HepG2 (cell line): ENCODE measurements at regions not wholly inside any gene's neighbourhood (a gene's known extent, or its start where the extent isn't known, plus 50 kb on each side); places are given as distances from the start of the nearest gene placed in this dataset.

Experiments
- ATAC-seq: fragments of 200-7000 bp; cut with Tn5 transposase; 3 replicates; pipeline ENCODE4 v1.9.1; 2020; ENCODE audit warnings: mild to moderate bottlenecking, moderate library complexity
- BruUV-seq: library from RNA; stranded (reverse); fragments of 400-500 nt; replicated peaks from 2 replicates; lab custom pipeline; 2021; lab: Mats Ljungman, UMichigan
- CTCF ChIA-PET: fragments of 300-600 bp; formaldehyde crosslinking; extraction: SDS; loops from one replicate; lab custom pipeline; 2021; ENCODE audit warnings: low total read pairs, inconsistent platforms, low intra/inter-chr PET ratio; lab: Yijun Ruan, JAX
- POLR2A ChIA-PET: fragments of 350-600 bp; sonication (Branson Sonifier 250); formaldehyde crosslinking; loops from one replicate; lab custom pipeline; 2020; ENCODE audit warnings: antibody characterized with exemption, inconsistent platforms; lab: Yijun Ruan, JAX
- DNase-seq: peaks from one replicate; pipeline ENCODE4 v3.0.0-alpha.2; 2015; ENCODE audit warnings: low spot score
- FAIRE-seq: peaks from 3 replicates; lab custom pipeline; 2011; peaks lifted over from hg19 to GRCh38; lab: Jason Lieb, UNC
- H2AFZ ChIP-seq: one replicate; pipeline ENCODE4 v1.6.1; 2011; ENCODE audit warnings: low read length, inconsistent platforms
- H3K27ac ChIP-seq: fragments of 300-600 bp; 3 replicates; pipeline ENCODE4 v1.8.0; 2011; ENCODE audit warnings: mixed run types, mild to moderate bottlenecking, mixed read lengths, low read length, inconsistent platforms; ENCODE audit not compliant: insufficient read depth; ENCODE audit errors: extremely low read length
- H3K27me3 ChIP-seq, 2 experiments: fragments of 200-600 bp in 1 of 2; 2 replicates in 1 of 2; 3 replicates in 1 of 2; pipeline versions ENCODE4 v1.6.0 to v1.8.0; 2011; ENCODE audit warnings: low read length in 2 of 2, mild to moderate bottlenecking in 2 of 2, moderate library complexity in 2 of 2, inconsistent platforms in 1 of 2; ENCODE audit not compliant: insufficient read depth in 2 of 2, control insufficient read depth in 1 of 2
- H3K36me3 ChIP-seq, 2 experiments: fragments of 200-600 bp in 1 of 2; replicated peaks in 1 of 2; 2 replicates in 1 of 2; 3 replicates in 1 of 2; pipeline versions ENCODE4 v1.5.1 to v1.8.0; 2011; ENCODE audit warnings: low read length in 2 of 2, inconsistent platforms in 1 of 2; ENCODE audit not compliant: insufficient read depth in 2 of 2, control insufficient read depth in 1 of 2
- H3K4me1 ChIP-seq: 2 replicates; pipeline ENCODE4 v1.5.1; 2012; ENCODE audit warnings: low read length, inconsistent platforms; ENCODE audit not compliant: insufficient read depth
- H3K4me2 ChIP-seq: 2 replicates; pipeline ENCODE4 v1.6.0; 2011; ENCODE audit warnings: low read depth, low read length, inconsistent platforms
- H3K4me3 ChIP-seq, 3 experiments: fragments of 200-600 bp in 1 of 3; sonication (generic), shearing (Covaris generic) in 1 of 3; replicated peaks in 1 of 3; 2 replicates each; pipeline ENCODE4 v1.5.1; 2011 to 2016; ENCODE audit warnings: low read length in 3 of 3, inconsistent platforms in 2 of 3, low read depth in 2 of 3, mild to moderate bottlenecking in 2 of 3, control low read depth in 1 of 3, mixed read lengths in 1 of 3; ENCODE audit not compliant: insufficient read depth in 1 of 3
- H3K79me2 ChIP-seq: one replicate; pipeline ENCODE4 v1.6.1; 2011; ENCODE audit warnings: low read length, inconsistent platforms; ENCODE audit not compliant: insufficient read depth
- H3K9ac ChIP-seq: 2 replicates; pipeline ENCODE4 v1.6.0; 2011; ENCODE audit warnings: mild to moderate bottlenecking, low read depth, low read length, inconsistent platforms; ENCODE audit not compliant: insufficient read depth
- H3K9me3 ChIP-seq: 2 replicates; pipeline ENCODE4 v1.5.1; 2012; ENCODE audit warnings: mild to moderate bottlenecking, low read length
- H4K20me1 ChIP-seq: 2 replicates; pipeline ENCODE4 v1.6.0; 2011; ENCODE audit warnings: inconsistent platforms, mild to moderate bottlenecking, low read length, moderate library complexity; ENCODE audit not compliant: insufficient read depth
- AFF4 ChIP-seq: sonication (generic); formaldehyde crosslinking; IDR thresholded peaks from 2 replicates; pipeline ENCODE4 v1.4.0; 2020; ENCODE audit warnings: missing genetic modification reagents
- ATRX ChIP-seq: sonication (generic); formaldehyde crosslinking; IDR thresholded peaks from 2 replicates; pipeline ENCODE4 v1.4.0; 2020; ENCODE audit warnings: missing genetic modification reagents, borderline replicate concordance
- HOXD1 ChIP-seq: sonication (generic); formaldehyde crosslinking; IDR thresholded peaks from 2 replicates; pipeline ENCODE4 v1.5.0; 2020; ENCODE audit warnings: missing genetic modification reagents
- KLF6 ChIP-seq: IDR thresholded peaks from 2 replicates; pipeline ENCODE4 v1.8.0; 2016; ENCODE audit warnings: missing biosample characterization, missing genetic modification reagents
- KMT2A ChIP-seq: sonication (generic); formaldehyde crosslinking; IDR thresholded peaks from 2 replicates; pipeline ENCODE4 v1.4.0; 2020; ENCODE audit warnings: missing genetic modification reagents
- NCOR1 ChIP-seq: fragments of 200-600 bp; sonication (generic); IDR thresholded peaks from 2 replicates; pipeline ENCODE4 v1.7.0; 2017; ENCODE audit warnings: antibody characterized with exemption, low read length, borderline replicate concordance
- SNAI1 ChIP-seq: sonication (generic); formaldehyde crosslinking; IDR thresholded peaks from 2 replicates; pipeline ENCODE4 v1.5.0; 2020; ENCODE audit warnings: mild to moderate bottlenecking, missing genetic modification reagents, borderline replicate concordance
- SRY ChIP-seq: sonication (generic); formaldehyde crosslinking; IDR thresholded peaks from 2 replicates; pipeline ENCODE4 v1.8.0; 2022; ENCODE audit warnings: mild to moderate bottlenecking, missing genetic modification reagents
- ZBTB8A ChIP-seq: sonication (generic); formaldehyde crosslinking; IDR thresholded peaks from 2 replicates; pipeline ENCODE4 v1.4.0; 2020; ENCODE audit warnings: mild to moderate bottlenecking, low read depth, missing genetic modification reagents, borderline replicate concordance
- ZMAT5 ChIP-seq: sonication (generic); formaldehyde crosslinking; IDR thresholded peaks from 2 replicates; pipeline ENCODE4 v1.5.0; 2020; ENCODE audit warnings: mild to moderate bottlenecking, low read depth, missing genetic modification reagents, borderline replicate concordance
- ZNF354B ChIP-seq: sonication (generic); formaldehyde crosslinking; IDR thresholded peaks from 2 replicates; pipeline ENCODE4 v1.8.0; 2022; ENCODE audit warnings: mild to moderate bottlenecking, missing genetic modification reagents
- ZNF589 ChIP-seq: sonication (generic); formaldehyde crosslinking; conservative IDR thresholded peaks from 2 replicates; pipeline ENCODE4 v1.8.0; 2022; ENCODE audit warnings: mild to moderate bottlenecking, moderate library complexity, missing genetic modification reagents
- ZNF672 ChIP-seq: sonication (generic); formaldehyde crosslinking; IDR thresholded peaks from 2 replicates; pipeline ENCODE4 v1.8.1; 2022; ENCODE audit warnings: missing genetic modification reagents
- ZNF713 ChIP-seq: sonication (generic); formaldehyde crosslinking; IDR thresholded peaks from 2 replicates; pipeline ENCODE4 v1.4.0; 2020; ENCODE audit warnings: mild to moderate bottlenecking, missing genetic modification reagents
- WGBS: methylation state at CpG from one replicate; pipeline ENCODE4 v1.1.6; 2017; ENCODE audit warnings: low lambda C conversion rate; 5-methylcytosine and 5-hydroxymethylcytosine counted together
- in situ Hi-C: cut with HindIII; loops from 2 replicates; pipeline ENCODE4 v1.10.0; 2017; ENCODE audit warnings: low pct_unique_long_range_greater_than_20kb; ENCODE audit not compliant: extremely low pct_ligation_motif_present
- intact Hi-C: fragments of 100-400 bp; cut with micrococcal nuclease; formaldehyde crosslinking; loops from one replicate; pipeline ENCODE4 v1.10.0; 2022; ENCODE audit not compliant: unreplicated experiment

- in situ Hi-C loops = no loop called here
- TF ChIP-seq ZNF354B (no peak), KMT2A (CRISPR knock-in tag) (no peak), ZBTB8A (CRISPR knock-in tag) (no peak), ZNF589 (CRISPR knock-in tag) (no peak), SNAI1 (CRISPR knock-in tag) (no peak), KLF6 (CRISPR knock-in tag) (no peak)
- TF ChIP-seq, all 625 proteins: peak for 0
- H3K4me3 ChIP-seq = no peak overlapping the region
- no peak for ATAC-seq
- no peaks in the 10 kb centered on the region for H3K27me3 ChIP-seq
- H3K79me2 ChIP-seq = no peaks in the 10 kb centered on the region
- no peak overlapping the region for H3K9ac ChIP-seq
- intact Hi-C loops = no loop called here
- H4K20me1 ChIP-seq = no peaks in the 10 kb centered on the region
- DNase-seq = no peak
- no TSS peak for BruUV-seq
- no peaks in the 10 kb centered on the region for H3K9me3 ChIP-seq
- no peaks in the 10 kb centered on the region for H3K4me1 ChIP-seq
- no peak overlapping the region for H3K4me2 ChIP-seq
- ChIA-PET POLR2A (no interaction called here), CTCF (no interaction called here)
- WGBS = 9% methylated on average over 5 of the region's 5 CpGs
- FAIRE-seq = no peak
- H3K36me3 ChIP-seq = no peaks in the 10 kb centered on the region
- H3K27ac ChIP-seq = no peak overlapping the region
- H2AFZ ChIP-seq = no peak overlapping the region
Observed at GRCh38 chr9:106704056-106704615, 158.8 kb upstream of the ZNF462 start.

- FAIRE-seq (no peak), DNase-seq (no peak), ATAC-seq (no peak)
- BruUV-seq = no TSS peak
- ChIA-PET CTCF (no interaction called here), POLR2A (no interaction called here)
- no peaks in the 10 kb centered on the region for H3K9me3 ChIP-seq
- 0% methylated on average over 1 of the region's 1 CpG for WGBS
- H3K4me2 ChIP-seq = no peak overlapping the region
- no peaks in the 10 kb centered on the region for H3K79me2 ChIP-seq
- no peak overlapping the region for H2AFZ ChIP-seq
- H3K9ac ChIP-seq = no peak overlapping the region
- intact Hi-C loops = no loop called here
- no peak overlapping the region for H3K27ac ChIP-seq
- no peaks in the 10 kb centered on the region for H4K20me1 ChIP-seq
- in situ Hi-C loops = no loop called here
- no peaks in the 10 kb centered on the region for H3K36me3 ChIP-seq
- H3K4me3 ChIP-seq = no peak overlapping the region
- no peaks in the 10 kb centered on the region for H3K4me1 ChIP-seq
- no peaks in the 10 kb centered on the region for H3K27me3 ChIP-seq
- TF ChIP-seq SRY (CRISPR knock-in tag) (no peak), NCOR1 (no peak), ZNF713 (CRISPR knock-in tag) (no peak), ATRX (CRISPR knock-in tag) (no peak), AFF4 (CRISPR knock-in tag) (no peak), ZMAT5 (CRISPR knock-in tag) (no peak), ZNF672 (no peak), HOXD1 (no peak)
Observed at GRCh38 chr9:106707291-106707690, 155.7 kb upstream of the ZNF462 start.
